ENCODE measurements at regions not wholly inside any gene's neighbourhood (a gene's known extent, or its start where the extent isn't known, plus 50 kb on each side); places are given as distances from the start of the nearest gene placed in this dataset.

DNA sequence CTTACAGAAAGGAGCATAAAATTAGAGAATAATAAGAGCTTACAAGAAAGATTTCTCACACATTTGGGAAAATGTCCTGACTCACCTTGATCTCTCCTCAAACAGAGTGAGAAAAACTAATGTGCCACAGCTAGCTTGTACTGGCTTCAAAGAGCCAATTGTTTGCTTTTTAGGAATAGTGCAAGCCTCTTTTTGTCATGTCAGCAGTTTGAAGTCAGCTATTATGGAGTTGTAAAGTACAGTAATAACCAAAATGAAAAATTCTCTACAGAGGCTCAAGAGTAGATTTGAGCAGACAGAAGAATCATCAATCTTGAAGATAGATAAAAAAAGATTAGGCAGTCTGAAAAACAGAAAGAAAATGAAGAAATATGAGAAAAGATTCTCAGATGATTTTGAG lies 313.4 kb upstream of the GPR149 start:
- no peaks in the 10 kb centered on the region for H3K27me3 ChIP-seq (replicated peaks in 1 of 4; ENCODE audit: control extremely low read depth in 1 of 4, control insufficient read depth in 3 of 4, insufficient read depth in 4 of 4, low read length in 3 of 4)
- ChIA-PET CTCF (no interaction called here), POLR2A (no interaction called here)
- no peak for DNase-seq
- H3K27ac ChIP-seq (ENCODE audit: low read length in 2 of 2), result no peak overlapping the region
- intact Hi-C loops (cut with micrococcal nuclease), result no loop called here
- no peaks in the 10 kb centered on the region for H4K20me1 ChIP-seq (ENCODE audit: control insufficient read depth, insufficient read depth, low read length, poor library complexity, severe bottlenecking)
- no peaks in the 10 kb centered on the region for H3K4me1 ChIP-seq (ENCODE audit: control insufficient read depth in 2 of 2, insufficient read depth in 2 of 2, low read length in 2 of 2)
- no peaks in the 10 kb centered on the region for H3K79me2 ChIP-seq (ENCODE audit: control insufficient read depth, insufficient read depth, low read length)
- ATAC-seq (ENCODE audit: low read depth), result no peak
- no peak overlapping the region for H3K4me3 ChIP-seq (ENCODE audit: control extremely low read depth in 1 of 5, extremely low read depth in 1 of 5, insufficient read depth in 1 of 5, low read depth in 2 of 5, low read length in 4 of 5)
- no peak for TF ChIP-seq EZH2 (IDR thresholded peaks at IDR 0.05; ENCODE audit: borderline replicate concordance, insufficient read depth, low read depth, low read length, poor library complexity, severe bottlenecking)
- no peak for TF ChIP-seq CTCF (IDR thresholded peaks at IDR 0.05)
- Mint-ChIP-seq H3K27me3 (no peaks in the 10 kb centered on the region), H3K4me3 (no peak overlapping the region), H3K9me3 (ENCODE audit: insufficient read depth) (no peaks in the 10 kb centered on the region), H3K4me1 (no peaks in the 10 kb centered on the region), H3K27ac (no peak overlapping the region)
- H3K4me2 ChIP-seq (replicated peaks; ENCODE audit: low read depth, low read length, poor library complexity, severe bottlenecking), result no peak overlapping the region
- H3K9me3 ChIP-seq (ENCODE audit: control extremely low read depth in 1 of 3, control insufficient read depth in 2 of 3, insufficient read depth in 1 of 3, low read length in 2 of 3), result peaks cover 0 to 6% (median 3%) of the 10 kb centered on the region in 3 donors
- H3K36me3 ChIP-seq (replicated peaks in 1 of 2; ENCODE audit: control extremely low read depth in 1 of 2, control insufficient read depth in 1 of 2, extremely low read depth in 1 of 2, insufficient read depth in 2 of 2, low read length in 1 of 2), result no peaks in the 10 kb centered on the region
- H2AFZ ChIP-seq (ENCODE audit: insufficient read depth, low read depth, low read length, poor library complexity, severe bottlenecking), result no peak overlapping the region
- H3K9ac ChIP-seq (ENCODE audit: low read length), result no peak overlapping the region

DNA sequence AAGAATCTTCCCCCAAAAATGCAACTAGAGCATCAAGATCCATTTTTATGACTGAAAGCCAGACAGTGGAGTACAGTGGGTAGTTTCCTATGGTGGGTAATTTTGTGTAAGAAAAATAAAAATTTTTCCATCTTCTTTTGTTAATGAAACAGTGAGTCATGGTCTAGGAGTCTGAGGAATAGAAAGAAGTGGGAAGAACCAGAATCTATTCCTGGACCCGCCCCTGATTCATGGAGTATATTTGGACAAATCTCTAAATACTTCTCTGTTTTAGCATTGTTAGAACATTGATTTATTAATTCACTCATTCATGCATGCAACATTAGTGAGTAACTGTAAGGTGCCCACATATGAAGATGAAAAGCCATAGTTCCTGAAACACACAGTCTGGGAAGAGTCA lies 304.5 kb upstream of the GPR149 start:
- no peaks in the 10 kb centered on the region for H3K79me2 ChIP-seq (ENCODE audit: control insufficient read depth, insufficient read depth, low read length)
- H3K27me3 Mint-ChIP-seq, result no peaks in the 10 kb centered on the region
- no peak overlapping the region for H3K27ac Mint-ChIP-seq
- H2AFZ ChIP-seq (ENCODE audit: insufficient read depth, low read depth, low read length, poor library complexity, severe bottlenecking), result no peak overlapping the region
- H3K9me3 ChIP-seq (ENCODE audit: control extremely low read depth in 1 of 3, control insufficient read depth in 2 of 3, insufficient read depth in 1 of 3, low read length in 2 of 3), result peaks cover 0 to 5% (median 0%) of the 10 kb centered on the region in 3 donors
- H3K4me1 Mint-ChIP-seq, result no peaks in the 10 kb centered on the region
- no CpG with 5 or more reads among the region's 1 CpG for WGBS (ENCODE audit: insufficient coverage)
- no peak for ATAC-seq (ENCODE audit: low read depth)
- no peak overlapping the region for H3K4me2 ChIP-seq (replicated peaks; ENCODE audit: low read depth, low read length, poor library complexity, severe bottlenecking)
- ChIA-PET CTCF (no interaction called here), POLR2A (no interaction called here)
- H4K20me1 ChIP-seq (ENCODE audit: control insufficient read depth, insufficient read depth, low read length, poor library complexity, severe bottlenecking), result no peaks in the 10 kb centered on the region
- intact Hi-C loops (cut with micrococcal nuclease), result no loop called here
- TF ChIP-seq CTCF (IDR thresholded peaks at IDR 0.05), result no peak
- TF ChIP-seq EZH2 (IDR thresholded peaks at IDR 0.05; ENCODE audit: borderline replicate concordance, insufficient read depth, low read depth, low read length, poor library complexity, severe bottlenecking), result no peak
- no peaks in the 10 kb centered on the region for H3K27me3 ChIP-seq (replicated peaks in 1 of 4; ENCODE audit: control extremely low read depth in 1 of 4, control insufficient read depth in 3 of 4, insufficient read depth in 4 of 4, low read length in 3 of 4)
- H3K36me3 ChIP-seq (replicated peaks in 1 of 2; ENCODE audit: control extremely low read depth in 1 of 2, control insufficient read depth in 1 of 2, extremely low read depth in 1 of 2, insufficient read depth in 2 of 2, low read length in 1 of 2), result no peaks in the 10 kb centered on the region
- H3K27ac ChIP-seq (ENCODE audit: low read length in 2 of 2), result no peak overlapping the region
- no peak overlapping the region for H3K9ac ChIP-seq (ENCODE audit: low read length)
- H3K4me3 Mint-ChIP-seq, result no peak overlapping the region
- no peak overlapping the region for H3K4me3 ChIP-seq (ENCODE audit: control extremely low read depth in 1 of 5, extremely low read depth in 1 of 5, insufficient read depth in 1 of 5, low read depth in 2 of 5, low read length in 4 of 5)
- H3K4me1 ChIP-seq (ENCODE audit: control insufficient read depth in 2 of 2, insufficient read depth in 2 of 2, low read length in 2 of 2), result no peaks in the 10 kb centered on the region
- DNase-seq, result no peak
- H3K9me3 Mint-ChIP-seq (ENCODE audit: insufficient read depth), result no peaks in the 10 kb centered on the region

Data from B cell (primary cell).